ENCODE measurements at regions not wholly inside any gene's neighbourhood (a gene's known extent, or its start where the extent isn't known, plus 50 kb on each side); places are given as distances from the start of the nearest gene placed in this dataset.
A peak's percentile ranks its signal among the peaks of the same experiment; 100 is the strongest.

- no peak for DNase-seq
Observed at GRCh38 chr15:95804484-95804883, 526.0 kb upstream of the NR2F2 start.

GRCh38 chr15:95812491-95812890, 518.0 kb upstream of the NR2F2 start:
- DNase-seq: no peak

GRCh38 chr15:95814908-95815307, 515.6 kb upstream of the NR2F2 start:
- DNase-seq: no peak

GRCh38 chr15:95816591-95816990, 513.9 kb upstream of the NR2F2 start:
- DNase-seq: no peak

- DNase-seq: no peak
Observed at GRCh38 chr15:95822961-95823360, 507.5 kb upstream of the NR2F2 start.

- DNase-seq: no peak
Observed at GRCh38 chr15:95825208-95825607, 505.3 kb upstream of the NR2F2 start.

- DNase-seq: no peak
Observed at GRCh38 chr15:95825671-95826411, 504.7 kb upstream of the NR2F2 start.

GRCh38 chr15:95826412-95827195, 503.9 kb upstream of the NR2F2 start:
- no peak for DNase-seq

- DNase-seq: no peak
Observed at GRCh38 chr15:95829062-95829461, 501.4 kb upstream of the NR2F2 start.

- no peak for DNase-seq
Observed at GRCh38 chr15:95830281-95830680, 500.2 kb upstream of the NR2F2 start.

- DNase-seq: no peak
Observed at GRCh38 chr15:95832668-95833067, 497.8 kb upstream of the NR2F2 start.

- DNase-seq: no peak
Observed at GRCh38 chr15:95834028-95834804, 496.3 kb upstream of the NR2F2 start.

- no peak for DNase-seq
Observed at GRCh38 chr15:95836536-95836935, 494.0 kb upstream of the NR2F2 start.

GRCh38 chr15:95837341-95838004, 493.0 kb upstream of the NR2F2 start:
- DNase-seq: no peak

- DNase-seq: no peak
Observed at GRCh38 chr15:95839367-95839782, 491.1 kb upstream of the NR2F2 start.

- peak; percentile 78 for DNase-seq
Observed at GRCh38 chr15:95840004-95840403, 490.5 kb upstream of the NR2F2 start.

- DNase-seq: no peak
Observed at GRCh38 chr15:95840855-95841254, 489.6 kb upstream of the NR2F2 start.

- DNase-seq: no peak
Observed at GRCh38 chr15:95842576-95842975, 487.9 kb upstream of the NR2F2 start.

- DNase-seq: peak; percentile 36
Observed at GRCh38 chr15:95843241-95843910, 487.1 kb upstream of the NR2F2 start.

- peak; percentile 53 for DNase-seq
Observed at GRCh38 chr15:95845862-95846515, 484.5 kb upstream of the NR2F2 start.

GRCh38 chr15:95848126-95848525, 482.4 kb upstream of the NR2F2 start:
- DNase-seq: no peak

- DNase-seq: no peak
Observed at GRCh38 chr15:95850837-95851236, 479.7 kb upstream of the NR2F2 start.

Measured in femur (tissue), 1 donor.